Fibroblast of gingiva (primary cell): ENCODE measurements at regions not wholly inside any gene's neighbourhood (a gene's known extent, or its start where the extent isn't known, plus 50 kb on each side); places are given as distances from the start of the nearest gene placed in this dataset.

Experiments
- DNase-seq: peaks from one replicate; pipeline ENCODE4 v3.0.0-alpha.2; 2011; ENCODE audit warnings: low read depth

GRCh38 chr18:34075963-34076860 is 148.5 kb downstream of the NOL4 start:
- DNase-seq: no peak

- no peak for DNase-seq
These were observed 163.5 kb downstream of the NOL4 start for GRCh38 chr18:34061226-34061625.

GRCh38 chr18:34055227-34055626 is 169.5 kb downstream of the NOL4 start:
- DNase-seq: no peak

GRCh38 chr18:34050661-34051060 is 174.1 kb downstream of the NOL4 start:
- DNase-seq: no peak

GRCh38 chr18:34049511-34049910 is 175.2 kb downstream of the NOL4 start:
- no peak for DNase-seq

- DNase-seq: no peak
These were observed 176.3 kb downstream of the NOL4 start for GRCh38 chr18:34048423-34048822.

- DNase-seq: no peak
These were observed 182.1 kb downstream of the NOL4 start for GRCh38 chr18:34042423-34043146.

- no peak for DNase-seq
These were observed 185.1 kb downstream of the NOL4 start for GRCh38 chr18:34039611-34040010.

GRCh38 chr18:34039201-34039600 is 185.5 kb downstream of the NOL4 start:
- DNase-seq: no peak

GRCh38 chr18:34038086-34038485 is 186.6 kb downstream of the NOL4 start:
- DNase-seq: no peak

- DNase-seq: no peak
These were observed 190.7 kb downstream of the NOL4 start for GRCh38 chr18:34033968-34034367.

- no peak for DNase-seq
These were observed 192.9 kb downstream of the NOL4 start for GRCh38 chr18:34031810-34032209.

GRCh38 chr18:34028324-34028723 is 196.4 kb downstream of the NOL4 start:
- DNase-seq: no peak

GRCh38 chr18:34025191-34025801 is 199.4 kb downstream of the NOL4 start:
- no peak for DNase-seq

GRCh38 chr18:34023471-34023870 is 201.2 kb downstream of the NOL4 start:
- no peak for DNase-seq

- no peak for DNase-seq
These were observed 206.4 kb downstream of the NOL4 start for GRCh38 chr18:34018336-34018735.

GRCh38 chr18:34003687-34004086 is 221.0 kb downstream of the NOL4 start:
- no peak for DNase-seq

- DNase-seq: no peak
These were observed 222.6 kb downstream of the NOL4 start for GRCh38 chr18:34002130-34002529.

GRCh38 chr18:34001376-34001775 is 223.3 kb downstream of the NOL4 start:
- no peak for DNase-seq

- DNase-seq: no peak
These were observed 237.5 kb downstream of the NOL4 start for GRCh38 chr18:33987206-33987605.

GRCh38 chr18:33983126-33983525 is 241.6 kb downstream of the NOL4 start:
- DNase-seq: no peak

- DNase-seq: no peak
These were observed 264.3 kb downstream of the NOL4 start for GRCh38 chr18:33960417-33960816.

- DNase-seq: no peak
These were observed 265.1 kb downstream of the NOL4 start for GRCh38 chr18:33959609-33960008.
